ENCODE measurements at regions not wholly inside any gene's neighbourhood (a gene's known extent, or its start where the extent isn't known, plus 50 kb on each side); places are given as distances from the start of the nearest gene placed in this dataset.

DNA sequence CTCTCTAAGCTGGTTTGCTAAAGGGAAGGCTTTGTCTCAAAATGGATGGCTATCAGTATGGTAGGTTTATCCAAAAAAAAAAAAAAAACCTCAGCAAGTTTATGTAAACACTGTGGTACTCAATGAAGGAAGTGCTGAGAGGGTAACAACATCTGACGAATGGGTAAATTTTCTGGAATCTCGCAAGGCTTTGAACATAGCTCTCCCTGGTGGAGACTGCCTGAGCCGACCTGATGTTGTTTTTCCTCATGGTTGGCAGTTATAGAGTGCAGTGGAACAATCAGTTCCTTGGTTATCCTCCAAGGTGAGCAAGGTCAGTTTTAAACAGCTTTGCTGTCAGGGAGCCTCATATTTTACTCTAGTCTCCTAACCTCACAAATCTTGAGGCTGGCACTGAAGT, 94.6 kb downstream of the ZPLD1 start:
- no peak for DNase-seq

DNA sequence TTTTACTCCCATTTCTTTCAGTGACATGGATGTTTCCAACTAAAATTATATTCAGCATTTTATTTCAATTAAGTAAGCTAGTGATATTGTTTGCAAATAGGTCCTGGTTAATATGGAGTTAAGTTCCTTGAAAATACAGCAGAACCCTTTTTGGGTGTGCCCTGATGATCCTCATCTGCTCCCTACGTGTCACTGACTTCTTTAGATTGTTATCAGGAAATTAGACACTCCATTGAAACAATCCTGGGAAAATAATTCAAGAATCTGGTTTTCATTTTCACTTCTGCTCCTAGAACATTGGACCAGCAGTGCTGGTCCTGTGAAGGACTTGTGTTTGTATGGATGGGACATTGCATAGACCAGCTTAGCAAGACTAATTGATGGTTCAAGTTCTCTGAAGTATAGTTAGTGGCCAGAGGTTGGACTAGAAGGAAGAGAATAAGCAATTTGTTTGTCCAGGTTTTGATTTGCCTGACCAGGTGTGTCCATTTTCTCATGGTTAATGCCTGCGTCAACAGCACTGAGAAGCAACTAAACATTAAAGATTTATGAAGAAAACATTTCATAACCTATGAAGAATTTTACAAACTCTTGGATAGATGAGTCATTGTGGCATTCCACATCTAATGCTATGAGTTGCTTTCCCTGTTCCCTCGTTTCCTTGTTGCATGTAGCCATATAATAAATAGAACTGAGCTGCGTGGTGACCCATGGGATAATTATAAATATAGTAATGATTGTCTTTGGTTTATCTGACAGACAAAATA, 95.8 kb downstream of the ZPLD1 start:
- no peak for DNase-seq

DNA sequence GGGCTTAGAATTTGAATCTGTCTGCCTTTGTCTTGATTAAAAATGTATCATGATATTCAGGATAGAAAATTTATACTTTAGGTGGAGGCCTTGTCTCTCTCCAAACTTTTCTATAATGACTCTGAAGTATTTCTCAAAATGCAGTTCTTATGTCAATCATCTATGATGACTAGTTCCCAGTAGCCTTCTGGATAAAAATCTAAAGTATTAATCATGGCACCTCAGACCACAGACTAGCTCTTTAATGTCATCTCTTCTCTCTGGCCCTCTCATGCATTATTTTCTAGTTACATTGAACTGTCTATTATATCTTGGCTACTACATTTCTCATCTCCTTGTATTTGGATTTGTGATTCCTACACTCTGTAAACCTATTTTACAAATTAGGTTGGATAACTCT, 96.9 kb downstream of the ZPLD1 start:
- no peak for DNase-seq

DNA sequence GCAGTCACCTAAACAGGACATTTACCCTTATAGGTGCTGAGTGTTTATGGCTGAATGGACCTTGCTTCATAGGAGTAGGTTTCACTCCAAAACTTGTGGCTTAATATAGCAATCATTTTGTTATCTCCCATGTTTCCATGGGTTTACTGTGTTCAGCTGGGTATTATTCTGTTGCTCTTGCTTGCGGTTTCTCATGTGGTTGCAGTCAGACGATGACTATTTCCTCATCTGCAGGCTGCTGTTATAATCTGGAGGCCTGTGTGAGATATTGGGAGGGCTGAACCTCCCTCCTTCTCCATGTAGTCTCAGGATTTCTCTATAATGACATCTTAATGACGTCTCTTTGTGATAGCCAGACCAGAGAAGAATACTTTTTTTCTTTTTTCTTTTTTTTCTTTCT, 98.1 kb downstream of the ZPLD1 start:
- no peak for DNase-seq

DNA sequence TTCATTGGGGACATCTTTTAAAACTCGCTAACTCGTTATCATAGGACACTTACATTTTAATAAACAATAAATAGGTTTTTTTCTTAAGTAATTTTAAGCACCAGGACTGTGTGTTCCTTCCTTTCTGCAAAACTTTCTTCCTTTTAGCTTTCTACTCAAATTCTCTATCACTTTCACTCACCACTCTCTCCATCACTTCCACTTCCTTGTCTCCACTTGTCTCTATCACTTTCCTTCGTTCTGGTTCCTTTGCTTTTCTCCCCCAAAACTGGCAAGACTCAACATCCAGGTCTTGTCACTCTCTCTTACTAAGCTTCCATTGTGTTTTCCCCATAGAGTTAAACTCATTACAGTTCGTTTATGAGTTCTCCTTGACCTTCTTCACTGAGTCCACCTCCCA, 99.0 kb downstream of the ZPLD1 start:
- DNase-seq, result no peak

DNA sequence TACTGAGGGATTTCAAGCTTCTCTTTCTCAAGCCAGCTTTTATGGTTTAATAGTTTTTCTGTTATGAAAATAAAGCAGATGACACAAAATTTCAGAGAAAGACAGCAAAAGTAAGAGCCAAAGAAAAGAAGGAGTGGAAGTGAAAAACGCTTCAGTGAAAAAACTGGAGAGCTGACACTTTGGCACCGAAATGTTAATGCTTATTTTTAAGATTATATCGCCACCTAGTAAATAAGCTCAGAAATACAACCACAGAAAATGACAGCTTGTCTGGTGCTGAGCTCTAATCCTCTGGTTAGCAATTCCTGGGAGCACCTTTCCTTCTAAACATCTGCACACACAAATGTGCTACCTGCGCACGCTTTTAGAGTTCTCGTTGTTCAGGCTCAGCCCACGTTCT, 101.6 kb downstream of the ZPLD1 start:
- DNase-seq, result no peak

DNA sequence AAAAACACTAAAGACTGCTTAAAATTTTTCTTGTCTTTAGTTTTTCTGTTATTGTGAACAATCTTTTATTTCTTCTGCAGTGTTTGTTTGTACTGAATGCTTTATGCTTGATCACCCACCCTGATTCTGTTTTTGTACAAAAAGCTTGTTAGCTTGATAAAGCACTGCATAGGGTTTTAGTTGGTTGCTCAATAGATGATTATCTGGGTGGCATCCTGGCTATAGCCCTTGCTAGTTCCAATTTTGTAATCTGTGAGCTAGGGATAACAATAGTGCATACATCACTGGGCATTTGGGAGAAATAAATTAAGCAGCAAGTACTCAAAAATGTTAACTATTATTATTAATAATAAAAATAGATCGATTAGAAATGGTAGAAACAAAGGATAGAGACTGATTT, 102.3 kb downstream of the ZPLD1 start:
- no peak for DNase-seq

DNA sequence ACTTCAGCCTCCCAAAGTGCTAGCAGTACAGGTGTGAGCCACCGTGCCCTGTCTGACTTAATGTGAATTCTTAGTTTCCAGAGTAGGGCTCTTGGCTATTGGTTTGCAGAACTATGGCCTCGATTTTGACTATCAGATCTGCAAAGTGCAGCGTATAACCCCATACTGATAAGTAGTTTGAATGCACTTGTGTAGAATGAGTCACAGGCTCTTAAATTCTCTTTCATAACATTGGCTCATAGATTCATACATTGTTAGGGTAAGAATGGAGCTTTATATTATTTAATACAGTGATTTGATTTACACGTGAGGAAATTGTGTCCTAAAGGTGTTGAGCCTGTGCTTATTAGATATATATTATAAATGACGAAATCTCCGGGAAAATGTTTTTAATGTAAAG, 109.9 kb downstream of the ZPLD1 start:
- no peak for DNase-seq

DNA sequence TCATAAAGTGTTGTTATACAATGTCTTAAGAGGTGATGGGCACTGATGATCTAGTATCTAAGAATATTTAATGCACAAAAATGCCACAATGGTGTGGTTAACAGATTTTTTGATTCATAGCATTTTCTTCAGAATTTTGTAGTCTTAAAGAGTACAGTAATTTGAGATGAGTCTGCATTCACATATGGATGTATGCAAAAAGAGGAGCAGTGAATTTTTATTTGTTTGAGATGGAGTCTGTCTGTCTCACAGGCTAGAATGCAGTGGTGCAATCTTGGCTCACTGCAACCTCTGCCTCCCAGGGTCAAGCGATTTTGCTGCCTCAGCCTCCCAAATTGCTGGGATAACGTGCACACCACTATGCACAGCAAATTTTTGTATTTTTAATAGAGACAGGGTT, 110.5 kb downstream of the ZPLD1 start:
- no peak for DNase-seq

DNA sequence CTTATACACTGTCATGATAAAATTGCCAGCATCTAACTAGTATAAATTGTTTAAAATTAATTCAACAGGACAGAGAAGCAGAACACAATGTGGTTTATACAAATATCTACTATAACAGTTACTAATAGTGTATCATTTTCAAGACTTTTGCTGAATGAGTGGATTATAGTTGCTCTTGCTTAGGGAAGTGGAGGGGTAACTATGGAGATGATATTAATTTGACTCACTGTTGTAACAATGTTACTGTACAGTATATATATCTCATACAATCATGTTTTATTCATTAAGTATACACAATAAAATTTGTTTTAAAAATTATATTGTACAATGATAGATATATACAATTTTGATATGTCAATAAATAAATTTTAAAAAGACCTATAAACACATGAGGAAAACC, 119.1 kb downstream of the ZPLD1 start:
- DNase-seq, result no peak

DNA sequence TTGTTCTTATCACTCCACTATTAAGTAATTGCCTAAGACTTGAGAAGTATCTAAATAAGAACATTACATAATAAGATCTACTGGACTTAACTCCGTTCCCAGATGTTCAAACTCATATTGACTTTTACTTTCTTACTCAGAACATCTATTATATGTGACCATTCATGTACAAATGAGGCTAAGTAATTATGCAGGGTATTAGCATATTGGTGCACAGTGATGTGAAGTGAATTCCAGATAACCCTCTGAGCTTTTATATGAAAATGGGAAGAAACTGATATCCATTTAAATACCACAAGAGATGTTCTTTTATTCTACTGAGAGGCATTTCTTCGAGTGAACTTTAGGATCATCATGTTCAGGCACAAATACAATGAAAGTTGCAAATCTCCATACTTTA, 135.7 kb downstream of the ZPLD1 start:
- DNase-seq, result no peak

DNA sequence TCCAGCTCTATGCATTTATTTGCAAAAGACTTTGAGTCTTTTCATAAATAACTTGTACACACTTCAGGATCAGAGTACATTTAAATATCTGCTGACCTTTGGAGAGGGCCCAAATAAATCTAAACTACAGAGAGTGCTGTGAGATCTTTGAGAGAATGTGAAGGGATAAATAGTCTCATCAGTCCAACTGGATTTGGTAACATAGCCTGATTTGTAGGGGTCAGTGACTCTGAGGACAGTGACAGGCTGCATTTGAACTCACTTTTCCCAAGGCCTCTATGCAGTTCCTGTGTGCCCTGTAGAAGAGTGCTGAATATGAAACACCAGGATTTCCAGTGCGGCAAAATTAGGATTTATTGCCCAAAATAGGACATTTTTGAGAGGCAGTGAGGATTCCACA, 136.2 kb downstream of the ZPLD1 start:
- DNase-seq, result no peak

DNA sequence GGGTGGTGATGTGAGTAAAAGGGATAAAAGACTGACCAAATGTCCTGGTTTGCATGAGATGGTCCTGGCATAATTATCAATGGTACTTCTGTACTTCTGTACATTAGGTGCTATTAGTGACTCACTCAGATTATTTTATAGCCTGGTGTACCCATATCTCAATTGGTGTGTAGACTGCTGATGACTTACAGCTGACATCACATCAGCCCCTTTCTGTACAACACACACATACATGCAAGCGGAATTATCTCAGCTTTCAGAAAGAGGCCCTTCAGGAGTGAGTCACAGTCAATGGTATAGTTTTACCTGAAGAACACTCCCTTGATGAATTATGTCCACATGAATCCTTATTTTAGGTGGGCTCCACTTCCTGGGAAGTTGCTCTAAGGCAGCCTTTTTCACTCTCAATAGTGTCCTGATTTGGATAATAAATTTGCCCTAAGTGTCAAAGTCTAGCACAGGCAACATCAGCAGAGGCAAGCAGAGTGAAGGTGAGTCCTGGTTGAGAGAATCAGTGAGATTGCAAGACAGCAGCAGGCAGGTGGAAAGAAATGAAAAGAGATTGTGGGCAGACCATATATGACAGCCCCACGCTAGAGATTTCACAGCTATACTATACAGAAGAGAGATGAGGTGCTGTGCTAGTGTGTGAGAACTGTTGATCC, 137.0 kb downstream of the ZPLD1 start:
- DNase-seq, result no peak

DNA sequence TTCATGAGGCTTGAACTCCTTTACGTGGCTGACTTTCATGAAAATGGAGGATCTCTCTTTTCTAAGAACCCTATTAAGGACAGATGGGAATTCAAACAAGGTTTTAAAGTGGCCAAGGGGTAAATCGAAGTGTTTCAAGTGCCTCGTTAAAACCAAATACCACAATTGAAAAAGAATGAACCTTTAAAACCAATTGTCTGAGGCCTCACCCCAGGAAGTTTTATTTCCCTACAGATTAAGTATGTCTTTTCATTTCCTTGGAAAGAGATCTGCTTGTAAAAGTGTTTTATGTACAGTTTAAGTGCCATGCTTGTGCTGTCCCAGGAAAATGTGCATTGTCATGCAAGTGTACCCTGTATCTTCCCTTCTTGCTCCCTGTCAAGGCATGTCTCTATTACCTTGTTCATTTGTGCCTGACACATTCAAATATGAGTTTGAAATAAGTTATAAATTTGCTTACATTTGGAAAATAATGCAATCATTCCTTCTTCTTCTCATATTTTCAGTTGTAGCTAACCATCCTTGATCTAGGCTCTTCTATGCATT, 138.7 kb downstream of the ZPLD1 start:
- DNase-seq, result no peak

DNA sequence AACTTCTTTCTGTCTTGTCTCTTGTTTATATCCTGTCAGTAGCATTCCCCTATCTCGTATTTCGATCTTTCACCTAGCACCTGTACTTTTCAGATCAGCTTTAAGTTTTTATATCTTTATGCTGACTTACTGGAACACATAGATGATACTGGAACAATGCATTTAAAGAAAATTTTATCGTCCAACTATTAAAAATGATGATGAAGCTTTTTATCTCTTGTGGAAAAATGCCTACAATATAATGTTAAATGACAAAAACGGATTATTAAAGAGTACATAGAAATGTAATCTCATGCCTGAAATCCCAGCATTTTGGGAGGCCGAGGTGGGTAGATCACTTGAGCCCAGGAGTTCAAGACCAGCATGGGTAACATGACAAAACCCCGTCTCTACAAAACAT, 139.5 kb downstream of the ZPLD1 start:
- no peak for DNase-seq

DNA sequence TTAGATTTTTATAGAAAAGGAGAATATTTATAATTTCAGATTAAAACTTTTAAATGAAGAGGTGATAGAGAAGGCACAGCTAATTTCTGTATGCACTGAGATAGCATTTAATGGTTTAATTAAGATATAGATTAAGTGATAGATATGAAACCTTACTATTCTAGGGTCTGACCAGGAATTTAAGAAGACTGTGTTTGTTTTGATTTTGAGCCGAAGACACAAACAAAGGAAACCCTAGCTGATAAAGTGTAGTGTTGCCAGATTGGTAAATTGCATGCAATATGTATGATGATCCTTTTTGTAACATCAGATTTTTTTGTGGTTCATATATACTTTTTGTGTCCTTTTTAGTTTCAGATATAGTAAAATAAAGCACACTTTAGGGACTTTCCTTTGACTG, 141.8 kb downstream of the ZPLD1 start:
- DNase-seq, result no peak

DNA sequence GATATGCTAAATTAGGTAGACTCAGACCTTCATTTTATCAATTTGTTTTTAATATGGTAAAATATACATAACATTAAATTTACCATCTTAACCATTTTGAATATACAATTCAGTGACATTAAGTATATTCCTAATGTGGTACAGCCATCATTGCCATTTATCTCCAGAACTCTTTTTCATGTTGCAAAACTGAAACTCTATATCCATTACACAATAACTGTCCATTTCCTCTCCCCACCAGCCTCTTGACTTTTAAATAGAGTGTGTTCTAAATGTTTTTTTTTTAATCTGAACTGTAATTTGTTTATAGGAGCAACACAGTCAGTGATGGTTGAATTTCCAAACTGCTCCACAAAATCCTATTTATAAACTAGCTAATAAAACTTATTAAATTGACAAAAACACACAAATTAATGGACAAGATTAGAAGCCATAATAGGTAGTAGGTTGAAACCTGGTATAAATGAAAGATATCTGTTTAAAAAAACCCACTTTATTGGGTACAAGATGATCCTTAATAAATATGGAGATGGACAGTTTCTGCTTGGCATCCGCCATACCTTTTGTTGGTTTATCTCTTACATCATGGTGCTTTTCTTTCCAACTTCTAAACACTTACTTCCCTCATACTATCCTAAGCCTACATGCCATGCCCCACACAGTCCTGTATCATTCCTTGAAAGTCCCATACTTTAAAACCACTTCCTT, 142.4 kb downstream of the ZPLD1 start:
- no peak for DNase-seq

DNA sequence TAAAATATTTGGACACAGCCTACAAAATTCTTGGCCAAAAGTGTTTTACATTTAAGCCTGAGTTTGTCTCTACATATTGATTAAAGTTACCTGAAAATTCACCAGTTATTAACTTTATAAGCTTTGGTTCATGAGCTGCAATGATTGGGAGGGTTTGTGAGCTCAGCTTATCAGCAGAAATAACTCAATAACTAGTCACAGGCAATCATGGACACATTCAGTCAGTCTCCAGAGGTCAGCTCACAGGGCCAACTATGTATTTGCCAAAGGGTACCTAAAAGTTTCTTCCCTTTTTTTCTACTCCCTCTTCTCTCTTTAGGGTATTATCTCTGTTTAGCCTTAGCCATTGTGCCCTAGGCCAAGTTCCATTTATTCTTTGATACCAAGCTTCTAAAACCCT, 145.9 kb downstream of the ZPLD1 start:
- DNase-seq, result no peak

DNA sequence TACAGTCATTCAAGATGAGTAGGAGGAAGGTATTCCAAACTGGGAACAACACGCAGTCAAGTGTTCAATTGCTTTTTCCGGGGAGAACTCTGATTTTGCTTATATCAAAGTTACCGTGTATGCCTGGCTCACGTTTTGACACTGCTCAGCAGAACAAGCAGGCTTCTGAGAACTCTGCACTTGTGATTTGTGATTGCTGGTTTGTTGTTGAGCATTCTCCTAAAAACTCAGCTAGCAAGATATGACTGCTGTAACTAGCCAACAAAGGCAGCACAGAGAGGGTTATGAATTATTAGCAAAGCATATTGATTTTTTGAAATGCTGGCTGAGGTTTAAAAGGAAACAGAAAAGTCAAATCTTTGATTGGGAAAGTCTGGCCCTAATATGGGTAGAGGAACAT, 151.7 kb downstream of the ZPLD1 start:
- DNase-seq, result no peak

DNA sequence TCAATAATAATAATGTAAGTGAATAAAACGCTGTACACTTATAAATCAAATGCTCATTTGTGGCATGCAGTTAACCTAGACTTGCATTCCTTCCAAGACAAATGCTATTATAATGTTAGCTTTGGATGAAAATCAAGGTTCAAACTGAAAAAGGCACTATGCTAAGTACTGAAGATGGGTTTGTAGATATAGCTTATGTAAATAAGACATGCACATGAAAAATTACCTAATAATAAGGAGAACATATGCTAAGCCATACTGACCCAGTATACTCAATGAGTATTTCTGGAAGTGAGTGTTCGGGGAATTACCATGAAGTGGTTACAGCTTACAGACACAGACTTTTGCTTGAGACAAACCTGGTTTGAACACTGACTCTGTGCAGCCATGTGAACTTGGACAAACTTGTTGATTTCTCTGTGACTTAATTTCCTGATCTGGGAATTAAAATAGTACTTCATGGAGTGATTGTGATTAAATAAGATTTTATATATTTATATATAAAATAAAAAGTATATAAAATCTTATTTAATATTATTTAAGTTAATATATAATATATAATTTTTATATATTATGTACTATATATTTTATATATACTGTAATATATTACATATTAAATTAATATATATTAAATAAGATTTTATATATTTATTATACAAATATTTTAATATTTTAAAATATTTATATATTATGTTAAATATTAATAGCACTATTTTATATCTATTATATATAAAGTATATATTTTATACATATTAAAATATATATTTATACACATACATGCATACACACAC, 159.2 kb downstream of the ZPLD1 start:
- no peak for DNase-seq

DNA sequence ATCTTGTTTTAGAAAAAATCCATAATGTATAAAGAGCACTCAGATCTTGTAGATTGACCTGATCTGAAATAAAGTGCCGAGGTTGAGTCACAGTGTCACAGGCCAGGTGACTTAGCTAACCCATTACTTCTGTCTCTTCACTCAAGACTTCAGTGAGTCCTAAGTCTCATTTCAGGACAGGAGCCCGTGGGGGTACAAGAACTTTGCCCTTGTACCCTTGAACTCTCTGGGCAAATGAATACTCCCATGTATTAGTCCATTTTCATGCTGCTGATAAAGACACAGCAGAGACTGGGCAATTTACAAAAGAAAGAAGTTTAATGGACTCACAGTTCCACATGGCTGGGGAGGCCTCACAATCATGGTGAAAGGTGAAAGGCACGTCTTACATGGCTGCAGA, 160.2 kb downstream of the ZPLD1 start:
- no peak for DNase-seq

DNA sequence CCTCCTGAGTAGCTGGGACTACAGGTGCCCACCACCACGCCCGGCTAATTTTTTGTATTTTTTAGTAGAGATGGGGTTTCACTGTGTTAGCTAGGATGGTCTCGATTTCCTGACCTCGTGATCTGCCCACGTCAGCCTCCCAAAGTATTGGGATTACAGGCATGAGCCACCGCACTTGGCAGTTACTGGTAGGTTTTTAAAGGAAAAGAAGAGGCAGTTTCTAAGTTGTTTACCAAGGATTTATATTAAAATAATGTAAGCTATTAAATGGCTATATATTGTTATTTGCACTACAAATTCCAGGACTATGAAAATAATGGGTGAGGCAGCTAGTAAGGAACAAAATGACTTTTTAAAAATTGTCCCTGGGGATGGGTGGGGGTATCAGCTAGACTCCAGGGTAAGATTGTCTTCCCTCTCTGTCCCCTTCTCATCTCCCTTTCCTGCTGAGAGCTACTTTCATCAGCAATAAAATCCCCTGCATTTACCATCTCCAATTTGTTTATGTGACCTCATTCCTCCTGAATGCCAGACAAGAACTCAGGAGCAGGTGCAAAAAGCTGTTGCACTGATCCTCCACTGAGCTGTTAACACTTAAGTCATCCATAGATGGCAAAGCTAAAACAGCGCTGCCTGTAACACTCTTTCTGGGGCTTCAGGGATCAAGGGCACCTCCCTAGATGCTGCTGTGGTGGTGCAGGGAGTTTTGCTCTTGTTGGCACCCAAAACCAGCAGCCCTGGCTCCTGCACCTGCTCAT, 165.2 kb downstream of the ZPLD1 start:
- DNase-seq, result no peak
